ENCODE measurements at regions not wholly inside any gene's neighbourhood (a gene's known extent, or its start where the extent isn't known, plus 50 kb on each side); places are given as distances from the start of the nearest gene placed in this dataset.

- CTCF ChIA-PET (ENCODE audit: low intra/inter-chr PET ratio, low total read pairs) = no interaction called here
Observed at GRCh38 chr7:41754046-41754445, 51.2 kb upstream of the INHBA start.

More at GRCh38 chr7:41754046-41754445, 51.2 kb upstream of the INHBA start:
- H3K4me2 ChIP-seq (ENCODE audit: low read depth, low read length) = no peak overlapping the region
- no peak for DNase-seq (ENCODE audit: low spot score)
- POLR2A ChIA-PET = no interaction called here
- TF ChIP-seq JUNB (CRISPR knock-in tag; IDR thresholded peaks at IDR 0.05; ENCODE audit: borderline replicate concordance) (no peak), RORA (CRISPR knock-in tag; IDR thresholded peaks at IDR 0.05) (no peak), ZNF562 (CRISPR knock-in tag; IDR thresholded peaks at IDR 0.05; ENCODE audit: borderline replicate concordance) (no peak), ZNF629 (CRISPR knock-in tag; conservative IDR thresholded peaks at IDR 0.05) (no peak), ZFP37 (CRISPR knock-in tag; IDR thresholded peaks at IDR 0.05; ENCODE audit: borderline replicate concordance) (no peak), PRDM10 (CRISPR knock-in tag; IDR thresholded peaks at IDR 0.05; ENCODE audit: low read depth) (no peak), ZBTB7B (CRISPR knock-in tag; IDR thresholded peaks at IDR 0.05) (no peak), ZXDC (CRISPR knock-in tag; IDR thresholded peaks at IDR 0.05) (no peak), SOX13 (IDR thresholded peaks at IDR 0.05) (no peak), SOX13 (CRISPR knock-in tag; conservative IDR thresholded peaks at IDR 0.05 in 1 of 2, IDR thresholded peaks at IDR 0.05 in 1 of 2) (no peak), ZKSCAN5 (CRISPR knock-in tag; IDR thresholded peaks at IDR 0.05) (no peak)
- TF ChIP-seq, protein P1, sequence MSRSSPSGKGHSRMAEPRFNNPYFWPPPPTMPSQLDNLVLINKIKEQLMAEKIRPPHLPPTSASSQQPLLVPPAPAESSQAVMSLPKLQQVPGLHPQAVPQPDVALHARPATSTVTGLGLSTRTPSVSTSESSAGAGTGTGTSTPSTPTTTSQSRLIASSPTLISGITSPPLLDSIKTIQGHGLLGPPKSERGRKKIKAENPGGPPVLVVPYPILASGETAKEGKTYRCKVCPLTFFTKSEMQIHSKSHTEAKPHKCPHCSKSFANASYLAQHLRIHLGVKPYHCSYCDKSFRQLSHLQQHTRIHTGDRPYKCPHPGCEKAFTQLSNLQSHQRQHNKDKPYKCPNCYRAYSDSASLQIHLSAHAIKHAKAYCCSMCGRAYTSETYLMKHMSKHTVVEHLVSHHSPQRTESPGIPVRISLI (CRISPR knock-in tag; IDR thresholded peaks at IDR 0.05; ENCODE audit: borderline replicate concordance) = no peak
- TF ChIP-seq, protein P2, sequence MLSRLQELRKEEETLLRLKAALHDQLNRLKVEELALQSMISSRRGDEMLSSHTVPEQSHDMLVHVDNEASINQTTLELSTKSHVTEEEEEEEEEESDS (CRISPR knock-in tag; IDR thresholded peaks at IDR 0.05; ENCODE audit: borderline replicate concordance) = no peak
- in situ Hi-C loops (cut with HindIII; ENCODE audit: extremely low pct_ligation_motif_present, low pct_unique_long_range_greater_than_20kb) (no loop called here), intact Hi-C loops (cut with micrococcal nuclease; ENCODE audit: unreplicated experiment) (no loop called here)
- H3K4me3 ChIP-seq (replicated peaks in 1 of 3; ENCODE audit: insufficient read depth in 1 of 3, low read depth in 2 of 3, low read length in 3 of 3) = no peak overlapping the region
- no peaks in the 10 kb centered on the region for H3K4me1 ChIP-seq (ENCODE audit: insufficient read depth, low read length)
- no TSS peak for BruUV-seq (replicated peaks)
- no peaks in the 10 kb centered on the region for H4K20me1 ChIP-seq (ENCODE audit: insufficient read depth, low read length)
- peaks cover 96% of the 10 kb centered on the region for H3K9me3 ChIP-seq (ENCODE audit: low read length)
- no peak overlapping the region for H3K27ac ChIP-seq (ENCODE audit: extremely low read length, insufficient read depth, low read length)
- H3K36me3 ChIP-seq (replicated peaks in 1 of 2; ENCODE audit: control insufficient read depth in 1 of 2, insufficient read depth in 2 of 2, low read length in 2 of 2) = no peaks in the 10 kb centered on the region
- H3K9ac ChIP-seq (ENCODE audit: insufficient read depth, low read depth, low read length) = no peak overlapping the region
- no peaks in the 10 kb centered on the region for H3K79me2 ChIP-seq (ENCODE audit: insufficient read depth, low read length)
- no peak for FAIRE-seq
- ATAC-seq = no peak
- H3K27me3 ChIP-seq (ENCODE audit: control insufficient read depth in 1 of 2, insufficient read depth in 2 of 2, low read length in 2 of 2) = no peaks in the 10 kb centered on the region
- no peak overlapping the region for H2AFZ ChIP-seq (ENCODE audit: low read length)

Measured in HepG2 (cell line).